AG09319 (cell line): ENCODE measurements at regions not wholly inside any gene's neighbourhood (a gene's known extent, or its start where the extent isn't known, plus 50 kb on each side); places are given as distances from the start of the nearest gene placed in this dataset.

Experiments
- DNase-seq: peaks from one replicate; pipeline ENCODE4 v3.0.0-alpha.2; 2010; ENCODE audit warnings: low read depth; ENCODE audit errors: extremely low read depth
- TF ChIP-seq, protein P1 (sequence below): IDR thresholded peaks from 2 replicates; pipeline ENCODE4 v1.5.1; 2011; ENCODE audit warnings: low read depth, mild to moderate bottlenecking, inconsistent platforms, low read length, moderate library complexity

GRCh38 chr12:46535907-46536306, 163.3 kb upstream of the SLC38A2 start:
- TF ChIP-seq, protein P1, sequence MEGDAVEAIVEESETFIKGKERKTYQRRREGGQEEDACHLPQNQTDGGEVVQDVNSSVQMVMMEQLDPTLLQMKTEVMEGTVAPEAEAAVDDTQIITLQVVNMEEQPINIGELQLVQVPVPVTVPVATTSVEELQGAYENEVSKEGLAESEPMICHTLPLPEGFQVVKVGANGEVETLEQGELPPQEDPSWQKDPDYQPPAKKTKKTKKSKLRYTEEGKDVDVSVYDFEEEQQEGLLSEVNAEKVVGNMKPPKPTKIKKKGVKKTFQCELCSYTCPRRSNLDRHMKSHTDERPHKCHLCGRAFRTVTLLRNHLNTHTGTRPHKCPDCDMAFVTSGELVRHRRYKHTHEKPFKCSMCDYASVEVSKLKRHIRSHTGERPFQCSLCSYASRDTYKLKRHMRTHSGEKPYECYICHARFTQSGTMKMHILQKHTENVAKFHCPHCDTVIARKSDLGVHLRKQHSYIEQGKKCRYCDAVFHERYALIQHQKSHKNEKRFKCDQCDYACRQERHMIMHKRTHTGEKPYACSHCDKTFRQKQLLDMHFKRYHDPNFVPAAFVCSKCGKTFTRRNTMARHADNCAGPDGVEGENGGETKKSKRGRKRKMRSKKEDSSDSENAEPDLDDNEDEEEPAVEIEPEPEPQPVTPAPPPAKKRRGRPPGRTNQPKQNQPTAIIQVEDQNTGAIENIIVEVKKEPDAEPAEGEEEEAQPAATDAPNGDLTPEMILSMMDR, result no peak
- DNase-seq, result no peak

GRCh38 chr12:46535376-46535775, 162.8 kb upstream of the SLC38A2 start:
- TF ChIP-seq, protein P1, result no peak
- no peak for DNase-seq

- TF ChIP-seq, protein P1, result no peak
- no peak for DNase-seq
Measured at GRCh38 chr12:46534327-46534840, 161.8 kb upstream of the SLC38A2 start.

- TF ChIP-seq, protein P1, result no peak
- no peak for DNase-seq
Measured at GRCh38 chr12:46533723-46534122, 161.2 kb upstream of the SLC38A2 start.

DNA sequence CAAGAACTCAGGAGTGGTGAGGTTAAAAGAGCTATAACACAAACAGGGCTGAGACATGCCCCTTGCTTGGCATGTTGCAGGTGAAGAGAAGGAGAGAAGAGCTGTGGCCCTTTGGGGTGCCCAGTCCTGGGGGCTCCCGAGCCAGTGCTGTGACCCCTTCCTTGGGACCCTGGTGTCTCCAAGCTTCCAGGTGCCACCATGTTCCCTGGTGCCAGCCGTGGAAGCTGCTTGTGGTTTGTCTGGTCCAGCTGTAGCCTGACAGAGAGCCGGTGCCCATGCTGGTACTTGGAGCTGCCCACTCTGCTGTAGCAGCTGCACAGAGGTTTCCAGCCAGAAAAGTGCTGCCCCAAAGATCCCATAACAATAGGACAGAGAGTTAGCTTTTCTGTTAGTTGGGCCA, 159.2 kb upstream of the SLC38A2 start:
- no peak for DNase-seq
- TF ChIP-seq, protein P1, result no peak

GRCh38 chr12:46531059-46531785, 158.6 kb upstream of the SLC38A2 start:
- TF ChIP-seq, protein P1, result no peak
- DNase-seq, result no peak

GRCh38 chr12:46530373-46531056, 157.9 kb upstream of the SLC38A2 start:
- DNase-seq, result no peak
- TF ChIP-seq, protein P1, result no peak
